NCI-H2227 (cell line): ENCODE measurements at regions not wholly inside any gene's neighbourhood (a gene's known extent, or its start where the extent isn't known, plus 50 kb on each side); places are given as distances from the start of the nearest gene placed in this dataset.

Source experiments
- DNase-seq: peaks from one replicate; lab custom pipeline; 2025; ENCODE audit not compliant: unreplicated experiment; lab: John Stamatoyannopoulos, UW

- no peak for DNase-seq
Observed at GRCh38 chr3:148331081-148331846, 366.4 kb upstream of the AGTR1 start.

- no peak for DNase-seq
Observed at GRCh38 chr3:148332509-148332908, 365.2 kb upstream of the AGTR1 start.

- DNase-seq, result no peak
Observed at GRCh38 chr3:148333091-148333490, 364.6 kb upstream of the AGTR1 start.

DNA sequence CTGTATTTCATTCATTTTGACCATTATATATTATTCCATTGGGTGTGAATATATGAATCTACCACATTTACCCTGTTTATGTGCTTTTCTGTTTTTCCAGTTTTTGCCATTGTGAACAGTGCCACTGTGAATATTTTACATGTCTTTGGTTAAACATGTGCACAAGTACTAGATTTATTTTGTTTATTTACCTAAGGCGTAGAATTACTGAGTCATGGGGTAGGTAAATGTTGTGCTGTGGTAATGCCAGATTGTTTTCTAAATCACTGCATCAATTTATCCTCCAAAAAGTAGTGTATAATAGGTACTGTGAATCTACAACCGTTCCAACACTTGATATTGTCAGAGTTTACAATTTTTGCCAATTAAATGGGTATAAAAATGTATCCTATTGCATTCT is 362.1 kb upstream of the AGTR1 start:
- DNase-seq, result no peak

DNA sequence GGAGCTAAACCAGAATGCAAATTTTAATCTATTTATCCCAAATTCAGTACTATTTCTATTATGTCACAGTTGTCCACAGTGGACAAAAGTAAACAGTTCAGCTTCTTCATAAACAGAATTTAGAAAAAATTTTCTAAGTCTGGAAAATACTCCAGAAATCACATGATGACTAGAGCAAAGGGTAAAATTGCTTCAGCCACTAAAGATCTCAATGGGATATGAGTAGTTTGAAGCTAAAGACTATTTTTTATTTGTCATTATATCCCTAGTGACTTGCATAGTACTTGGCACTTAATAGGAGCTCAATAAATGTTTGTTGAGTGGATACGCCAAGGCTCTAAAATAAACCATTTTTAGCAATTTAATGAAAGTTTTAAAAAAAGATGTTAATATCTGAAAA is 354.3 kb upstream of the AGTR1 start:
- no peak for DNase-seq

GRCh38 chr3:148344521-148344920 is 353.2 kb upstream of the AGTR1 start:
- DNase-seq, result no peak

DNA sequence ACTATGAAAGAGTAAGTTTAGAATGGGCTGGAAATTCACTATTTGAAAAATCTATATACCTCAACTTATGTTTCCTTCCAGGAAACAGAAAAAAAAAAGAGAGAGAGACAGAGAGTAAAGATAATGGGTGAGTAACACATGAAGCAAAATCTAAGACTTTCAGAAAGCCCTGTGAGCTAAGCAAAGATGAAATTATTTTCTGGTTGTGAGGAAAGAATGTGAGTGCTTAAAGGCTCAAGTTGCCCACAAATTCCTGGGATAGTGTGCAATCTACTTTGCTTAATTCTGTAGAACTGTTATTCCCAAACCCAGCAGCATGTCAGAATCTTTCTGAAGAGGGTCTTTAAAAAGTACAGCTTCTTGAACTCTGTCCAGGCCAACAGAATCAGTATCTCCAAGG is 337.7 kb upstream of the AGTR1 start:
- DNase-seq, result no peak

- DNase-seq, result no peak
Observed at GRCh38 chr3:148366743-148367410, 330.8 kb upstream of the AGTR1 start.

DNA sequence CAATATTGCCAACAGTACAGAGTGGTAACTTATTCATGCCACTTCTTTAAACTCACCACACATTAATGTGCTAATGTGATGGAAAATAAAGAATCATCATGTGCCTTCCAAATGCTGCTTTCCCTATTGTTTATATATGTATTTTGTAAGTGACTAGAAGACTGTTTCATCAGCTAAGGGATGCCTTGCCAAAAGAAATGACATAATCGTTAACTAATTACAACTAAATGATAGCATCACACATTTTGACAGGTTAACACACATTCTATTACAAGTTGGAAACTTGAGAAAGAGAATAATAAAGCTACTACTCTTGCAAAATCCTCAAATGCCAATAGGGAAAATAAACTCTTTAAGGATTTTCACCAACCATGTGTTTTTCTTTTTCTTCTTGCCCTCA is 329.9 kb upstream of the AGTR1 start:
- no peak for DNase-seq

DNA sequence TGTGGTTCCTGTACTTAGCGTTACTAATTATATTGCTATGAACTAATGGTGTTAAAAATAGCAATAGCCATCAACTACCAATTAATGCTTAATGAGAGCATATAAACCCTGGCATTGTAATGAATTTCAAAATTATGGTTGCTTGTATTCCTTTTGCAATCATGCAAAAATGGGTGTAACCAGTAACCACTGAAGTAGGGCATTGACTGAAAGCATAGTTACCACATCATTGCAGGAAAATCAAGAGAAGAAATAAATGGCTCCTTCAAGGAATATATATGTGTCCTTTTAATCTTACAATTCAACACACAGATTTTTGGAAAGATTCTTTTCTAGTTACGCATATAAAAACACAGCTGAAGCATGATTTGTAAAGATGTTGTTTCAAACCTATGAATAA is 328.3 kb upstream of the AGTR1 start:
- no peak for DNase-seq

- DNase-seq, result no peak
Observed at GRCh38 chr3:148372206-148372875, 325.4 kb upstream of the AGTR1 start.

DNA sequence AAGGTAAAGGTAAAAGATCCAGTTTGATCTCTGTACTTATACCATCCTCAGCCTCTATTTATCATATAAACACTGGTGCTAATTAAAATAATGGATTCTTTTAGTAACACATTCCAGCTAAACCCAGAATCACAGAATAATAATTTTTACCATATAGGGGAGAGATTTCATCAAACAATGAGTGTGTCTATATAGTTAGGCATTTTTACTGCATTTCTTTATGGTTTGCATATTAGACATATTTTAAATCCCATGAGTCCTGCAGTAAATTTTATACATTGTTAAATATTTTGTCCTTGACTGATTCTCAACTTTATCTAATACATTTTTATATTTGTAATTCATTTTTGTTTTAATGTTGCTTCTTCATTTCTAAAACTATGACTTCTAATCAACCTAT is 323.7 kb upstream of the AGTR1 start:
- DNase-seq, result no peak

- DNase-seq, result no peak
Observed at GRCh38 chr3:148379763-148380382, 317.8 kb upstream of the AGTR1 start.

GRCh38 chr3:148381051-148381450 is 316.7 kb upstream of the AGTR1 start:
- no peak for DNase-seq

GRCh38 chr3:148389916-148390315 is 307.8 kb upstream of the AGTR1 start:
- DNase-seq, result no peak

DNA sequence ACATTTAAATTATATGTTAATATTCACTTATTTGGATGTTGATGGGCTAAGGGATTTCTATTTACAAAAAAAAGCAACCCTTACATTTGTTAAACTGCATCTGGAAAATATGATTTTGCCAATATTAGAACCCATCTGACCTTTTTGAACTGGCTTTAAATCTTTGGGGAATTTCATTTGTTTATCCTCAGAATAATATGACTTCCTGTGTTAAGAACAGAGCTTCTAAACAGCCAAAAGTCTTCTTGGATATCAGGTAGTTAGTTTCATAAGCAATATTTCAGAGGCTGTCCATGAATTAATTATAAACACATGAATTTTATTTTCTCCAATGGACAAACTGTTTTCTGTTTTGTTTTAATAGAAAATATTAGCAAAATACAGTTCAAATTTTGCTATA is 301.9 kb upstream of the AGTR1 start:
- DNase-seq, result no peak

DNA sequence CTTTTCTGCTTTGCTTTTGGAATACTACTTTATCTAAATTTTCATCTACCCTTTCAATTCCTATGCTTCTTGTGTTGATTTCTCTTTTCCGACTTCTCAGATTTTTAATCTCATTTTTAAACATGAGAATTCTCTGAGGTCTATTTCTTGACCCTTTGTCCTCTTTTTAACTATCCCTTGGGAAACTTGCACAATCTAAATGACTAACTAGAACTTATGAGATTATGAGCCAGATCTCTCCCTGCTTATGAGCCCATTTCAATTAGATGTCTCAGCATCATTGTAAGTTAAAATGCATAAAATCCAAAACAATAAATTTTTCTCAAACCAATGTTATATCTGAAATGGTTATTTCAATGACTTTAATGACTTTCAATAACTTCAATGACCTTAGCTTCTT is 296.9 kb upstream of the AGTR1 start:
- DNase-seq, result no peak

DNA sequence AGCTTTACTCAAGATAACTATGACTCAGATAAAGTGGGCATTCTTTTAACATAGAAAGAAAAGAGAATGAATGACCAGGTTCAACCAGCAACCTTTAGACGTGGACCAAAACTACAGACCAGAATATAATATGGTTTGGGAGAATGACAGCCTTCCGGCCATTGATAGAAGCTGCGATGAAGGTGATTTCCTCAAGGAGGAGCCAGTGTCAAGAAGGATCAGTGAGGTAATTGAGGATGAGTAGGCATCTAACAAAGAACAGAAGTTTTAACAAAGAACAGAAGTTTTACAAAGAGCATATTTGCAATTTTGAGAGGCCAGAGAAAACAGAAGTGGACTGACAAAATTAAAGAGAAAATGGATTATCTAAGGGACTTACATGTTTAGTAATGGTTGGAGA is 289.0 kb upstream of the AGTR1 start:
- no peak for DNase-seq

- no peak for DNase-seq
Observed at GRCh38 chr3:148420242-148420641, 277.5 kb upstream of the AGTR1 start.

GRCh38 chr3:148428862-148429605 is 268.7 kb upstream of the AGTR1 start:
- DNase-seq, result no peak

GRCh38 chr3:148433665-148434064 is 264.0 kb upstream of the AGTR1 start:
- no peak for DNase-seq
